Neural crest cell (in vitro differentiated cells): ENCODE measurements at regions not wholly inside any gene's neighbourhood (a gene's known extent, or its start where the extent isn't known, plus 50 kb on each side); places are given as distances from the start of the nearest gene placed in this dataset.

Experiments
- DNase-seq: peaks from one replicate; pipeline ENCODE4 v3.0.0; 2021; ENCODE audit warnings: low read depth, mixed read lengths, low spot score
- H3K27ac Mint-ChIP-seq: one replicate; pipeline ENCODE4 v1.8.0; 2021; ENCODE audit warnings: mild to moderate bottlenecking, mixed read lengths; ENCODE audit not compliant: unreplicated experiment
- H3K27me3 Mint-ChIP-seq: 2 replicates; pipeline ENCODE4 v1.8.0; 2021; ENCODE audit warnings: low read depth, mild to moderate bottlenecking, mixed read lengths
- H3K36me3 Mint-ChIP-seq: 2 replicates; pipeline ENCODE4 v1.8.0; 2021; ENCODE audit warnings: low read depth, mild to moderate bottlenecking, mixed read lengths
- H3K4me1 Mint-ChIP-seq: 2 replicates; pipeline ENCODE4 v1.8.0; 2021; ENCODE audit warnings: mixed read lengths
- H3K4me3 Mint-ChIP-seq: one replicate; pipeline ENCODE4 v1.8.0; 2021; ENCODE audit warnings: mild to moderate bottlenecking, mixed read lengths
- H3K9me3 Mint-ChIP-seq: 2 replicates; pipeline ENCODE4 v1.8.0; 2021; ENCODE audit warnings: mixed read lengths
- TF ChIP-seq, protein P1 (sequence below): fragments of 200-600 bp; sonication (generic); conservative IDR thresholded peaks from 2 replicates; pipeline ENCODE4 v1.5.0; 2021; ENCODE audit warnings: antibody characterized with exemption, mild to moderate bottlenecking

DNA sequence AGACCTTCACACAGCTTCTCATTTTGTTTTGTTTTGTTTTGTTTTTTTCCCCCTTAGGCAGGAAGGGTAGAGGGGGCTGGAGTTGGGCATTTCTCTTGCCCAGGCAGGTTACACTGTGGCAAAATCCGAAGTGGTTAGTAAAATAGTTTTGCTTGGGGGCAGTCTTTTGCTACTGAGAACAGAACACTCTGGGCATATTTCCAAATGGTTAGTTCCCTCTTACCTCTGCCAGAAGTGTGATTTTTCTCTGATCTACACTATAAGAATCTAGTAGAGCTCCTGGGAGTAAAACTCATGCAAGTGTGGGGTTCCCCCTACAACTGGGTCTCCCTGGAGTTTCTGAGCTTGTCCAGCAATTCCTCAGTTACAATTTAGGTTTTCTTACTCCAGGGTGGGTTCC is 61.7 kb downstream of the NPS start:
- Mint-ChIP-seq H3K4me1 (no peaks in the 10 kb centered on the region), H3K27ac (no peak overlapping the region), H3K9me3 (no peaks in the 10 kb centered on the region), H3K4me3 (no peak overlapping the region), H3K36me3 (no peaks in the 10 kb centered on the region), H3K27me3 (peaks cover 43% of the 10 kb centered on the region)
- DNase-seq = no peak
- TF ChIP-seq, protein P1, sequence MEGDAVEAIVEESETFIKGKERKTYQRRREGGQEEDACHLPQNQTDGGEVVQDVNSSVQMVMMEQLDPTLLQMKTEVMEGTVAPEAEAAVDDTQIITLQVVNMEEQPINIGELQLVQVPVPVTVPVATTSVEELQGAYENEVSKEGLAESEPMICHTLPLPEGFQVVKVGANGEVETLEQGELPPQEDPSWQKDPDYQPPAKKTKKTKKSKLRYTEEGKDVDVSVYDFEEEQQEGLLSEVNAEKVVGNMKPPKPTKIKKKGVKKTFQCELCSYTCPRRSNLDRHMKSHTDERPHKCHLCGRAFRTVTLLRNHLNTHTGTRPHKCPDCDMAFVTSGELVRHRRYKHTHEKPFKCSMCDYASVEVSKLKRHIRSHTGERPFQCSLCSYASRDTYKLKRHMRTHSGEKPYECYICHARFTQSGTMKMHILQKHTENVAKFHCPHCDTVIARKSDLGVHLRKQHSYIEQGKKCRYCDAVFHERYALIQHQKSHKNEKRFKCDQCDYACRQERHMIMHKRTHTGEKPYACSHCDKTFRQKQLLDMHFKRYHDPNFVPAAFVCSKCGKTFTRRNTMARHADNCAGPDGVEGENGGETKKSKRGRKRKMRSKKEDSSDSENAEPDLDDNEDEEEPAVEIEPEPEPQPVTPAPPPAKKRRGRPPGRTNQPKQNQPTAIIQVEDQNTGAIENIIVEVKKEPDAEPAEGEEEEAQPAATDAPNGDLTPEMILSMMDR = no peak

DNA sequence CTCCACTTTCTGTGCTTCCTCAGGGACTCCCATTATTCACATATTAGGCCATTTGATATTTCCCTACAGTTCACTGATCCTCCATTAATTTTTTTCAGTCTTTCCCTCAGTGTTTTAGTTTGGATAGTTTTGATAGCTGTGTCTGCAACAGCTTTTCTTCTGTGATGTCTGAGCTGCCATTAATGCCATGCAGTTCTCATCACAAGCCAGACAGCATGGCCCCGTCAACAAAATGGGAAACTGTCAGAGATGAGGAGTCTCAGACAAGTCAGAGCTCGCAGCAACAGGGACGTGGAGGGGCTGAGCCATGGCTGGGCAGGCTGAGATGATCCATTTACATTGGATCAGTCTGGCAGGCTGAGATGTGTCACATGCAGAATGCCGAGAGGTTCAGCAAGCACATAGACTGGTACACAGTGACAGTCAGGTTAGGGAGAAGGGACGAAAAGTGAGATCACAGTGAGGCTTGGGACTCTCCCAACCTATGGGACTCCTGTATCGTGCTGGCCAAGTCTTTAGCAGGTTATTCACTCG is 65.4 kb downstream of the NPS start:
- TF ChIP-seq, protein P1 = no peak
- Mint-ChIP-seq H3K36me3 (no peaks in the 10 kb centered on the region), H3K27me3 (peaks cover 25% of the 10 kb centered on the region), H3K4me3 (no peak overlapping the region), H3K9me3 (no peaks in the 10 kb centered on the region), H3K27ac (no peak overlapping the region), H3K4me1 (no peaks in the 10 kb centered on the region)
- no peak for DNase-seq

DNA sequence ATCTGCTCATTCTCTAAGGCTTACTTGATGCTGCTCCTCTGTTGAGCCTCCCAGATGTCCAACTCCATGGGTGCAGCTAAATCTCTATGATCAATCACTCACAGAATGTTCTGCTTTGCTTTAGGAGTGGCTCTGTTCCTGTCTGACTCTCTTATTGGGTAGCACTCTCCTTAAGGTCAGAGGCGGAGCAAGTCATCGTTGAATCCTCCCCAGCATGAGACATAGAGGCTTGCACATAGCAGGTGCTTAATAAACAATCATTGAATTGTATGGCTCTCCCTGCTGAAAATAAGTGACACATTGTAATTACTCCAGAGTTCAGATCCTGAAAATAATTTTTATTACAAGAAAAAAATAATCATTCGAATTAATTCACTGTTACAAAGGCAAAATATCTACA is 69.7 kb downstream of the NPS start:
- TF ChIP-seq, protein P1 = no peak
- no peak overlapping the region for H3K27ac Mint-ChIP-seq
- DNase-seq = no peak
- H3K27me3 Mint-ChIP-seq = peaks cover 5% of the 10 kb centered on the region
- H3K9me3 Mint-ChIP-seq = no peaks in the 10 kb centered on the region
- no peak overlapping the region for H3K4me3 Mint-ChIP-seq
- no peaks in the 10 kb centered on the region for H3K4me1 Mint-ChIP-seq
- H3K36me3 Mint-ChIP-seq = no peaks in the 10 kb centered on the region

DNA sequence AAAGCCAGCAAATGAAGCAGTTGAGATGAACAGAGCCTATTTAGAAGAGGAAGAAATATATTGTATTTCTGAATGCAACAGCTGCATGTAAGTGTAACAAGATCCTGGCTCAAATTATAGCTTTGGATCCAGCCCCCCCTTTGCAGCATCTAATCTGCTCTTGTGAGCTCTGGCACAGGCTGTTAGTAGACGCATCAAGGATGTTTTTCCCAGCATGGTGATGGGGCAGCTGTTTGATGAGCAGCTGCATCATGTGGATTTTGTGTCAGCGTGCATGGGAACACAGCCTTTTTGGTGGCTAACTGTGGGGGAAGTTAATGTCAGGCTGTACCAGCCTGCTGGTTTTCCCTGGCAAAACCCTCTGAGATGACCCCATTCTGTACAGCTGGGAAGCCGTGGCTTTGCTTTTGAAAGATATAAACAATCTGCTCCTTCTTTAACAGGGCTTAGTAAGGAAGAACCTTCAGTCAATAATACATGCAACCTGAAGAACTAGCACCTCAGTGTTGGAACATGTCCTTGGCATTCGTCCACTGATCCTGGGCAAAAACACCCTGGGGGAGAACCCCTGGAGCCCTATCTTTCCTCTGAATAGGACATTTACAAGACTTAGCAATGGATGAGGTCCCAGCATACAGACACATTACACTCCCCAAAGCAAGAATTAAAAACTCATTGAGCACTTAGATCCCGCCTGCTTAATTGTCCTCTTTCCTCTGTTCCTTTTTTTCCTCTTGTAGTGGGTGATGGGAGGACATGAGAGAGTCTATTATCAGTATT is 70.6 kb downstream of the NPS start:
- H3K4me1 Mint-ChIP-seq = no peaks in the 10 kb centered on the region
- TF ChIP-seq, protein P1 = no peak
- no peak for DNase-seq
- no peak overlapping the region for H3K27ac Mint-ChIP-seq
- H3K27me3 Mint-ChIP-seq = peaks cover 9% of the 10 kb centered on the region
- no peaks in the 10 kb centered on the region for H3K36me3 Mint-ChIP-seq
- no peak overlapping the region for H3K4me3 Mint-ChIP-seq
- H3K9me3 Mint-ChIP-seq = no peaks in the 10 kb centered on the region

DNA sequence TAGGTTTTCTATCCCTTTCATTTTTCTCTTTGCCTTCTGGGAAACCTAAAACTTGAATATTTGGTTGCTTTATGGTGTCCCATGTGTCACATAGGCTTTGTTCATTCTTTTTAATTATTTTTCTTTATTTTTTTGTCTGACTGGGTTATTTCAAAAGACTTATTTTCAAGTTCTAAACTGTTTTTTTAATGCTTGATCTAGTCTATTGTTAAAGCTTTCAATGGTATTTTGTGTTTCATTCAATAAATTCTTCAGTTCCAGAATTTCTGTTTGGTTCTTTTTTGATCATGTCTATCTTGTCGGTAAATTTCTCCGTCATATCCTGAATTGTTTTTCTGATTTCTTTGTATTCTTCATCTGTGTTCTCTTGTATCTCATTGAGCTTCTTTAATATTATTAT is 86.8 kb downstream of the NPS start:
- Mint-ChIP-seq H3K9me3 (peaks cover 17% of the 10 kb centered on the region), H3K36me3 (peaks cover 8% of the 10 kb centered on the region), H3K4me1 (no peaks in the 10 kb centered on the region), H3K4me3 (no peak overlapping the region), H3K27ac (no peak overlapping the region), H3K27me3 (peaks cover 14% of the 10 kb centered on the region)
- no peak for DNase-seq
- TF ChIP-seq, protein P1 = no peak
